NCI-H2081 treated with DMSO at 0.1 percent for 48 hours (cell line): ENCODE measurements at regions not wholly inside any gene's neighbourhood (a gene's known extent, or its start where the extent isn't known, plus 50 kb on each side); places are given as distances from the start of the nearest gene placed in this dataset.
"Not testable (repeated sequence)": the region's sequence is repeated elsewhere in the genome, so short reads cannot be mapped to it uniquely, and the experiment has no call there.

Source experiments
- DNase-seq: peaks from one replicate; lab custom pipeline; 2025; lab: John Stamatoyannopoulos, UW

GRCh38 chr5:96203761-96204160 lies 229.3 kb downstream of the PCSK1 start:
- DNase-seq: no peak

GRCh38 chr5:96201503-96201902 lies 231.5 kb downstream of the PCSK1 start:
- no peak for DNase-seq

- DNase-seq: no peak
Observed at GRCh38 chr5:96200641-96201040, 232.4 kb downstream of the PCSK1 start.

- no peak for DNase-seq
Observed at GRCh38 chr5:96199713-96200183, 233.3 kb downstream of the PCSK1 start.

GRCh38 chr5:96198356-96199058 lies 234.5 kb downstream of the PCSK1 start:
- no peak for DNase-seq

- DNase-seq: not testable (repeated sequence)
Observed at GRCh38 chr5:96197767-96198166, 235.3 kb downstream of the PCSK1 start.

- DNase-seq: no peak
Observed at GRCh38 chr5:96197347-96197746, 235.7 kb upstream of the ELL2 start.

- DNase-seq: no peak
Observed at GRCh38 chr5:96196890-96197289, 235.2 kb upstream of the ELL2 start.

- DNase-seq: no peak
Observed at GRCh38 chr5:96196407-96196806, 234.8 kb upstream of the ELL2 start.

GRCh38 chr5:96195123-96195522 lies 233.5 kb upstream of the ELL2 start:
- no peak for DNase-seq

GRCh38 chr5:96194593-96194992 lies 232.9 kb upstream of the ELL2 start:
- DNase-seq: no peak

GRCh38 chr5:96193946-96194345 lies 232.3 kb upstream of the ELL2 start:
- no peak for DNase-seq

- no peak for DNase-seq
Observed at GRCh38 chr5:96189987-96190386, 228.3 kb upstream of the ELL2 start.

- no peak for DNase-seq
Observed at GRCh38 chr5:96189028-96189826, 227.6 kb upstream of the ELL2 start.

GRCh38 chr5:96187309-96188027 lies 225.8 kb upstream of the ELL2 start:
- DNase-seq: no peak

- not testable (repeated sequence) for DNase-seq
Observed at GRCh38 chr5:96184510-96184909, 222.9 kb upstream of the ELL2 start.

GRCh38 chr5:96180684-96181435 lies 219.2 kb upstream of the ELL2 start:
- DNase-seq: no peak

GRCh38 chr5:96177303-96177869 lies 215.7 kb upstream of the ELL2 start:
- no peak for DNase-seq

GRCh38 chr5:96176022-96176421 lies 214.4 kb upstream of the ELL2 start:
- DNase-seq: no peak

GRCh38 chr5:96175090-96175489 lies 213.4 kb upstream of the ELL2 start:
- DNase-seq: no peak

GRCh38 chr5:96173366-96173765 lies 211.7 kb upstream of the ELL2 start:
- DNase-seq: no peak

GRCh38 chr5:96172436-96172835 lies 210.8 kb upstream of the ELL2 start:
- no peak for DNase-seq
